ENCODE measurements at regions not wholly inside any gene's neighbourhood (a gene's known extent, or its start where the extent isn't known, plus 50 kb on each side); places are given as distances from the start of the nearest gene placed in this dataset.
"Not testable (repeated sequence)": the region's sequence is repeated elsewhere in the genome, so short reads cannot be mapped to it uniquely, and the experiment has no call there.

- DNase-seq (ENCODE audit: low spot score) = no peak
Observed at GRCh38 chr3:106820726-106821362, 556.4 kb upstream of the CCDC54 start.

GRCh38 chr3:106821801-106822200 is 555.4 kb upstream of the CCDC54 start:
- no peak for DNase-seq (ENCODE audit: low spot score)

- no peak for DNase-seq (ENCODE audit: low spot score)
Observed at GRCh38 chr3:106822204-106822603, 555.0 kb upstream of the CCDC54 start.

- no peak for DNase-seq (ENCODE audit: low spot score)
Observed at GRCh38 chr3:106823701-106824100, 553.5 kb upstream of the CCDC54 start.

GRCh38 chr3:106824856-106825255 is 552.4 kb upstream of the CCDC54 start:
- DNase-seq (ENCODE audit: low spot score) = no peak

- peak; percentile 45 for DNase-seq (ENCODE audit: low spot score)
Observed at GRCh38 chr3:106825962-106826605, 551.2 kb upstream of the CCDC54 start.

GRCh38 chr3:106826791-106827311 is 550.4 kb upstream of the CCDC54 start:
- DNase-seq (ENCODE audit: low spot score) = no peak

- DNase-seq (ENCODE audit: low spot score) = no peak
Observed at GRCh38 chr3:106827515-106828213, 549.6 kb upstream of the CCDC54 start.

- DNase-seq (ENCODE audit: low spot score) = no peak
Observed at GRCh38 chr3:106829206-106829605, 548.0 kb upstream of the CCDC54 start.

GRCh38 chr3:106830334-106830733 is 546.9 kb upstream of the CCDC54 start:
- DNase-seq (ENCODE audit: low spot score) = no peak

- no peak for DNase-seq (ENCODE audit: low spot score)
Observed at GRCh38 chr3:106836906-106837305, 540.3 kb upstream of the CCDC54 start.

- DNase-seq (ENCODE audit: low spot score) = no peak
Observed at GRCh38 chr3:106837616-106838015, 539.6 kb upstream of the CCDC54 start.

GRCh38 chr3:106839576-106840280 is 537.5 kb upstream of the CCDC54 start:
- DNase-seq (ENCODE audit: low spot score) = no peak

- no peak for DNase-seq (ENCODE audit: low spot score)
Observed at GRCh38 chr3:106840319-106840718, 536.9 kb upstream of the CCDC54 start.

- DNase-seq (ENCODE audit: low spot score) = no peak
Observed at GRCh38 chr3:106842151-106842550, 535.1 kb upstream of the CCDC54 start.

- no peak for DNase-seq (ENCODE audit: low spot score)
Observed at GRCh38 chr3:106844638-106845037, 532.6 kb upstream of the CCDC54 start.

- DNase-seq (ENCODE audit: low spot score) = no peak
Observed at GRCh38 chr3:106848099-106848498, 529.1 kb upstream of the CCDC54 start.

GRCh38 chr3:106850437-106850836 is 526.8 kb upstream of the CCDC54 start:
- peak; percentile 25 for DNase-seq (ENCODE audit: low spot score)

- not testable (repeated sequence) for DNase-seq (ENCODE audit: low spot score)
Observed at GRCh38 chr3:106858321-106858720, 518.9 kb upstream of the CCDC54 start.

GRCh38 chr3:106860182-106860581 is 517.1 kb upstream of the CCDC54 start:
- no peak for DNase-seq (ENCODE audit: low spot score)

GRCh38 chr3:106862067-106862466 is 515.2 kb upstream of the CCDC54 start:
- peak; percentile 16 for DNase-seq (ENCODE audit: low spot score)

GRCh38 chr3:106877627-106878026 is 499.6 kb upstream of the CCDC54 start:
- DNase-seq (ENCODE audit: low spot score) = no peak
